HCT116 (cell line): ENCODE measurements at regions not wholly inside any gene's neighbourhood (a gene's known extent, or its start where the extent isn't known, plus 50 kb on each side); places are given as distances from the start of the nearest gene placed in this dataset.

Source experiments
- ATAC-seq: fragments of 200-7000 bp; cut with Tn5 transposase; 2 replicates; pipeline ENCODE4 v1.9.1; 2020; ENCODE audit warnings: mild to moderate bottlenecking, moderate library complexity
- BruUV-seq: library from RNA; stranded (reverse); fragments of 400-500 nt; replicated peaks from 2 replicates; lab custom pipeline; 2021; lab: Mats Ljungman, UMichigan
- CTCF ChIA-PET: fragments of 300-600 bp; sonication (Branson Sonifier 250); formaldehyde crosslinking; loops from one replicate; lab custom pipeline; 2021; ENCODE audit warnings: antibody characterized with exemption; lab: Charles Lee
- POLR2A ChIA-PET: fragments of 300-600, 350-600 bp; sonication (Branson Sonifier 250); formaldehyde crosslinking; loops from one replicate; lab custom pipeline; 2021; ENCODE audit warnings: antibody characterized with exemption; lab: Charles Lee
- RAD21 ChIA-PET, 2 experiments: fragments of 300-600 bp; sonication (Branson Sonifier 250); formaldehyde crosslinking; loops; one replicate each; lab custom pipeline; 2023; ENCODE audit warnings: low total read pairs in 2 of 2; ENCODE audit not compliant: uncharacterized antibody in 2 of 2, unreplicated experiment in 2 of 2, low non-redundant PET in 1 of 2; lab: Charles Lee
- DNase-seq: peaks from one replicate; pipeline ENCODE4 v3.0.0-alpha.2; 2010; ENCODE audit warnings: low read depth, low spot score
- H2AFZ ChIP-seq: fragments of 200-600 bp; shearing (Covaris generic), sonication (generic); 2 replicates; pipeline ENCODE4 v1.6.1; 2017; ENCODE audit warnings: low read depth, mixed run types, mixed read lengths, antibody characterized with exemption, low read length; ENCODE audit not compliant: poor library complexity, severe bottlenecking
- H3K27ac ChIP-seq: 2 replicates; pipeline ENCODE4 v1.5.1; 2012; ENCODE audit warnings: low read depth, low read length
- H3K27me3 ChIP-seq: fragments of 200-600 bp; sonication (generic); 2 replicates; pipeline ENCODE4 v1.6.1; 2016; ENCODE audit warnings: mixed run types, low read length, mixed read lengths; ENCODE audit not compliant: insufficient read depth
- H3K36me3 ChIP-seq, 2 experiments: fragments of 200-500 bp in 1 of 2; fragments of 200-600 bp in 1 of 2; sonication (Bioruptor generic) in 1 of 2; sonication (generic) in 1 of 2; 2 replicates each; pipeline versions ENCODE4 v1.5.1 to v1.6.1; 2014 to 2016; ENCODE audit warnings: low read length in 2 of 2, inconsistent platforms in 1 of 2, mixed read lengths in 1 of 2, mixed run types in 1 of 2; ENCODE audit not compliant: insufficient read depth in 2 of 2, control insufficient read depth in 1 of 2
- H3K4me1 ChIP-seq, 2 experiments: fragments of 200-600 bp in 1 of 2; sonication (generic) in 1 of 2; 2 replicates each; pipeline versions ENCODE4 v1.5.1 to v1.6.1; 2012 to 2017; ENCODE audit warnings: low read length in 2 of 2, inconsistent platforms in 1 of 2, mild to moderate bottlenecking in 1 of 2, mixed read lengths in 1 of 2, mixed run types in 1 of 2, moderate library complexity in 1 of 2; ENCODE audit not compliant: insufficient read depth in 2 of 2, control insufficient read depth in 1 of 2
- H3K4me2 ChIP-seq: fragments of 200-600 bp; sonication (generic); 2 replicates; pipeline ENCODE4 v1.6.1; 2017; ENCODE audit warnings: mixed run types, low read length, mixed read lengths
- H3K4me3 ChIP-seq, 2 experiments: fragments of 200-600 bp in 1 of 2; sonication (generic) in 1 of 2; replicated peaks in 1 of 2; 2 replicates each; pipeline ENCODE4 v1.5.1; 2011 to 2016; ENCODE audit warnings: low read length in 2 of 2, control low read depth in 1 of 2, low read depth in 1 of 2, mild to moderate bottlenecking in 1 of 2, mixed read lengths in 1 of 2, mixed run types in 1 of 2
- H3K79me2 ChIP-seq: fragments of 200-600 bp; sonication (generic); 2 replicates; pipeline ENCODE4 v1.6.1; 2017; ENCODE audit warnings: mild to moderate bottlenecking, mixed run types, low read length, moderate library complexity, mixed read lengths; ENCODE audit not compliant: insufficient read depth
- H3K9ac ChIP-seq: fragments of 200-600 bp; sonication (generic); 2 replicates; pipeline ENCODE4 v1.6.1; 2016; ENCODE audit warnings: low read length, mixed read lengths
- H3K9me2 ChIP-seq: fragments of 200-600 bp; sonication (generic), shearing (Covaris generic); 2 replicates; pipeline ENCODE4 v1.6.1; 2017; ENCODE audit warnings: mixed run types, mild to moderate bottlenecking, moderate library complexity; ENCODE audit not compliant: insufficient read depth
- H3K9me3 ChIP-seq, 2 experiments: fragments of 200-500 bp in 1 of 2; fragments of 200-600 bp in 1 of 2; sonication (Bioruptor generic) in 1 of 2; sonication (generic) in 1 of 2; 2 replicates each; pipeline ENCODE4 v1.6.1; 2014 to 2017; ENCODE audit warnings: low read length in 2 of 2, mixed read lengths in 2 of 2, inconsistent platforms in 1 of 2, low read depth in 1 of 2, mild to moderate bottlenecking in 1 of 2, mixed run types in 1 of 2, moderate library complexity in 1 of 2; ENCODE audit not compliant: control insufficient read depth in 1 of 2, insufficient read depth in 1 of 2
- H4K20me1 ChIP-seq: fragments of 200-600 bp; sonication (generic), shearing (Covaris generic); 2 replicates; pipeline ENCODE4 v1.6.1; 2017; ENCODE audit warnings: mixed run types, mild to moderate bottlenecking, moderate library complexity; ENCODE audit not compliant: insufficient read depth
- ATF3 ChIP-seq: IDR thresholded peaks from 2 replicates; pipeline ENCODE4 v1.6.1; 2012
- CBX3 ChIP-seq: IDR thresholded peaks from 2 replicates; pipeline ENCODE4 v1.6.1; 2012; ENCODE audit warnings: low read depth
- CTCF ChIP-seq, 3 experiments: fragments of 200-600 bp in 1 of 3; sonication (generic) in 1 of 3; IDR thresholded peaks in 2 of 3; conservative IDR thresholded peaks in 1 of 3; 2 replicates each; pipeline ENCODE4 v1.5.1; 2012 to 2017; ENCODE audit warnings: low read depth in 2 of 3, low read length in 2 of 3, antibody characterized with exemption in 1 of 3, borderline replicate concordance in 1 of 3, control low read depth in 1 of 3, mild to moderate bottlenecking in 1 of 3, mixed read lengths in 1 of 3, mixed run types in 1 of 3, moderate library complexity in 1 of 3; ENCODE audit not compliant: insufficient read depth in 1 of 3
- EZH2 ChIP-seq: fragments of 200-600 bp; sonication (generic); IDR thresholded peaks from 2 replicates; pipeline ENCODE4 v1.6.1; 2017; ENCODE audit warnings: antibody characterized with exemption, mixed run types
- FOSL1 ChIP-seq: IDR thresholded peaks from 2 replicates; pipeline ENCODE4 v1.6.1; 2012; ENCODE audit warnings: low read depth
- JUND ChIP-seq: IDR thresholded peaks from 2 replicates; pipeline ENCODE4 v1.6.1; 2012
- POLR2A ChIP-seq: IDR thresholded peaks from 2 replicates; pipeline ENCODE4 v1.7.0; 2011; ENCODE audit warnings: borderline replicate concordance; ENCODE audit not compliant: insufficient read depth, insufficient read length; ENCODE audit errors: extremely low read depth
- POLR2AphosphoS5 ChIP-seq: IDR thresholded peaks from 2 replicates; pipeline ENCODE4 v1.6.1; 2011; ENCODE audit warnings: mild to moderate bottlenecking, low read depth, low read length, moderate library complexity
- SIN3A ChIP-seq: IDR thresholded peaks from 2 replicates; pipeline ENCODE4 v1.6.1; 2012; ENCODE audit warnings: low read depth
- SP1 ChIP-seq: IDR thresholded peaks from 2 replicates; pipeline ENCODE4 v1.6.1; 2012; ENCODE audit warnings: low read depth
- TCF7L2 ChIP-seq: IDR thresholded peaks from 2 replicates; pipeline ENCODE4 v1.7.0; 2011; ENCODE audit warnings: borderline replicate concordance, inconsistent platforms; ENCODE audit not compliant: insufficient read depth, insufficient read length; ENCODE audit errors: extremely low read depth
- YY1 ChIP-seq: IDR thresholded peaks from 2 replicates; pipeline ENCODE4 v1.6.1; 2011; ENCODE audit warnings: low read length, low read depth, moderate library complexity, mild to moderate bottlenecking; ENCODE audit not compliant: insufficient replicate concordance; ENCODE audit errors: extremely low read depth
- ZFX ChIP-seq: fragments of 450-650 bp; IDR thresholded peaks from 2 replicates; pipeline ENCODE4 v1.6.1; 2017
- ZNF274 ChIP-seq: fragments of 200-500 bp; sonication (Bioruptor generic); IDR thresholded peaks from 2 replicates; pipeline ENCODE4 v1.6.1; 2014; ENCODE audit warnings: mild to moderate bottlenecking, low read depth, low read length, inconsistent platforms
- intact Hi-C: fragments of 100-400 bp; cut with micrococcal nuclease; formaldehyde crosslinking; loops from 2 replicates; pipeline ENCODE4 v1.10.0; 2022
- TF ChIP-seq, protein P1 (sequence below): IDR thresholded peaks from 2 replicates; pipeline ENCODE4 v1.6.1; 2012

DNA sequence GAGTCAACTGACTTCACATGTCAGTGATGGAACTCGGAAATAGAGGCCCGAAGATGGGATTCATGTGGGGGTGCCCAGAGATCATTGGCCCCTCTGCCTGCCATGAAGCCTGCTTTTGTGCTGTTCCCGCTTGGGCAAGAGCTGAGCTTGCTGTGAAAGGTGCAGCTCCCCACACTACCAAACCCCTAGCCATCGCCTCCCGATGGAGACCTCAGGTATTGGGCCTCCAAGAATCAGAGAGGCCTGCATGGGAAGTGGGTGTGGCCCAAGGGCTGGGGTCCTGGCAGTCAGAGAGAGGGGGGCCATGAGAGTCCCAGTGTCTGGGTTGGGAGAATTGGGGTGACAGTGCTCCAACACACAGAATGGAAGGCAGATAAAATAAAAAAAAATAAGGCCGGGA lies 160.9 kb downstream of the SOD2 start:
- intact Hi-C loops, result no loop called here
- H2AFZ ChIP-seq, result no peak overlapping the region
- H3K4me1 ChIP-seq, result no peaks in the 10 kb centered on the region
- H4K20me1 ChIP-seq, result no peaks in the 10 kb centered on the region
- no TSS peak for BruUV-seq
- ChIA-PET POLR2A (no interaction called here), CTCF (interaction anchor here (1.1 kb wide), 1 partner anchor 123 kb away, joined by 3 read pairs; no protein-coding TSS in a partner anchor), RAD21 (no interaction called here)
- DNase-seq (no peak), ATAC-seq (peak; percentile 36; the same call in 1 of the 2 replicates)
- H3K27ac ChIP-seq, result no peak overlapping the region
- peaks cover 32% of the 10 kb centered on the region for H3K27me3 ChIP-seq
- no peak overlapping the region for H3K4me2 ChIP-seq
- H3K4me3 ChIP-seq, result no peak overlapping the region
- no peak overlapping the region for H3K9ac ChIP-seq
- no peaks in the 10 kb centered on the region for H3K9me2 ChIP-seq
- no peaks in the 10 kb centered on the region for H3K9me3 ChIP-seq
- H3K79me2 ChIP-seq, result no peaks in the 10 kb centered on the region
- H3K36me3 ChIP-seq, result no peaks in the 10 kb centered on the region
- no peak for TF ChIP-seq POLR2AphosphoS5
- no peak for TF ChIP-seq YY1
- TF ChIP-seq, protein P1, sequence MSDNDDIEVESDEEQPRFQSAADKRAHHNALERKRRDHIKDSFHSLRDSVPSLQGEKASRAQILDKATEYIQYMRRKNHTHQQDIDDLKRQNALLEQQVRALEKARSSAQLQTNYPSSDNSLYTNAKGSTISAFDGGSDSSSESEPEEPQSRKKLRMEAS, result no peak
- no peak for TF ChIP-seq ATF3
- no peak for TF ChIP-seq SP1
- TF ChIP-seq SIN3A, result no peak
- TF ChIP-seq ZNF274, result no peak
- no peak for TF ChIP-seq FOSL1
- TF ChIP-seq EZH2, result no peak
- TF ChIP-seq JUND, result no peak
- no peak for TF ChIP-seq TCF7L2
- no peak for TF ChIP-seq POLR2A
- no peak for TF ChIP-seq ZFX
- TF ChIP-seq CBX3, result no peak
- TF ChIP-seq CTCF (IDR thresholded peaks at IDR 0.05 in 2 of 3, conservative IDR thresholded peaks at IDR 0.05 in 1 of 3; ENCODE audit: borderline replicate concordance in 1 of 3, insufficient read depth in 1 of 3, low read depth in 2 of 3, low read length in 2 of 3), result no peak; a peak in 1 of 6 replicates
